BE2C (cell line): ENCODE measurements at regions not wholly inside any gene's neighbourhood (a gene's known extent, or its start where the extent isn't known, plus 50 kb on each side); places are given as distances from the start of the nearest gene placed in this dataset.

Source experiments
- DNase-seq: peaks from one replicate; pipeline ENCODE4 v3.0.0-alpha.2; 2020
- H3K27me3 ChIP-seq: fragments of 250-450 bp; sonication (Bioruptor Pico); 2 replicates; pipeline ENCODE4 v1.5.1; 2020; ENCODE audit warnings: mild to moderate bottlenecking
- H3K36me3 ChIP-seq: fragments of 250-450 bp; sonication (Bioruptor Pico); 2 replicates; pipeline ENCODE4 v1.5.1; 2020; ENCODE audit warnings: mild to moderate bottlenecking
- H3K4me1 ChIP-seq: fragments of 250-450 bp; sonication (Bioruptor Pico); 2 replicates; pipeline ENCODE4 v1.5.1; 2020
- H3K4me3 ChIP-seq: 2 replicates; pipeline ENCODE4 v1.5.1; 2011; ENCODE audit warnings: low read depth, low read length
- H3K9me3 ChIP-seq: fragments of 250-450 bp; sonication (Bioruptor Pico); 2 replicates; pipeline ENCODE4 v1.5.1; 2020
- CTCF ChIP-seq: IDR thresholded peaks from 2 replicates; pipeline ENCODE4 v1.5.1; 2012; ENCODE audit warnings: mild to moderate bottlenecking, low read depth, low read length

DNA sequence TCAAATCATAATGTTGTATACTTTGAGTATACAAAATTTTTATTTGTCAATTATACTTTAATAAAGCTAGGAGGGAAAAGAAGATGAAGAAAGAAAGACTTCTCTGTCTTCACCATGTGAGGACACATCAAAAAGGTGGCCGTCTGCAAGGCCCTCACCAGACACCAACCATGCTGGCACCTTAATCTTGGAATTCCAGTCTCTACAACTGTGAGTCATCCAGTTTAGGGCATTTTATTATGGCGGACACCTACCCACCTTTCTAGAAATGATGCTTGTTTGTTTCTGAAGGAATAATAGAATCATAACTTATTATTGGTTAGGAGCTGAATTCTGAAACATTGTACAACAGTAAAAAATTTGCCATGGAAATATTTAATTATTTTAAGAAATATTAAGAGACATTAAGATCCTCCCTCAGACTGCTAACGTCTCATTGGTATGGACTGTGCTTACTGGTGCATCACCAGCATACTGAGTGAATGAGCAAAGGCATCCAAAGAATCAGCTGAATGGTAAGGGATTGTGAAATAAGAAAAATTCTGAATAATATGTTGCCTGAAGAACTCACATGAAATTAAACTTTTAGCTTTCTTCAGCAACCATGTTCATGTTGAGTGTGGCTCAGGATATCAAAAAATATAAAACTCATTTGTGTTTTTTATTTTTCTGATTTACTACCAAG is 536.6 kb downstream of the HTR7 start:
- Histone ChIP-seq H3K27me3 (no peaks in the 10 kb centered on the region), H3K9me3 (no peaks in the 10 kb centered on the region), H3K4me1 (no peaks in the 10 kb centered on the region), H3K4me3 (no peak overlapping the region), H3K36me3 (no peaks in the 10 kb centered on the region)
- TF ChIP-seq CTCF: no peak
- no peak for DNase-seq

DNA sequence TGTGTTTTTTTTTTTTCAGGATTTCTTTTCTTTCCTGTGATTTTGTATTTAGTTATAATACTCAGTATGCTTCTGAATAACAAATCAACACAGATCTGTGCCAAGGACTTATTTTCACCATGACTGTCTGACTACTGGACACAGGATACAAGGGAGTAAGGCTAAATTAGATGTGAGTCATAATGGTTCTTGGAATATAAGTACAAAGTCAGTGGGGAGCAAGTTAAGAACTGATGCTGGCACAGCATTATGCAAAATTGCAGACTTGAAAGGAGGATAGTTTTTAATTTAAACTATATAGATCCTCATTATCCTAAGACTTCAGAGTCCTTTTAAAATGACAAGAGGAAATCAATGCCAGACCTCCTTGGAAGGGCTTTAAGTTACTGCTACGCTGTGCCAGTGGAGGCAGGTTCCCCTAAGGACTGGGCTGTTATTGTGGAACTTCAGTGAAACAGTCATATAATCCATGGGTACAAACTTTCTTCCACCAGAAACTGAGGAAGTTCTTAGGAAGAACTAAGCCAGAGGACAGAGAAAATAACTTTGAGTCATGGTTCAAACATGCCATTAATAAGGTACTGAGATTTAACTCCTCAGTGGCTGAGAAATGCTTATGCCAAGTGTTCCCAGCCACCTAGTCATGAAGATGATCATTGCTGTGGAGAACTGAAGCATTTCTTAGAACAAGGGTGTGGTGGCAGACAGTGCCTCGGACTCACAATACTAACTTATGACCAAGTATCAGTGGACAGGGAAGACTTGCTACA is 531.2 kb downstream of the HTR7 start:
- Histone ChIP-seq H3K9me3 (no peaks in the 10 kb centered on the region), H3K36me3 (no peaks in the 10 kb centered on the region), H3K4me1 (no peaks in the 10 kb centered on the region), H3K4me3 (no peak overlapping the region), H3K27me3 (no peaks in the 10 kb centered on the region)
- TF ChIP-seq CTCF: no peak
- no peak for DNase-seq

- H3K4me1 ChIP-seq: no peaks in the 10 kb centered on the region
- no peak for DNase-seq
- no peak overlapping the region for H3K4me3 ChIP-seq
- H3K9me3 ChIP-seq: no peaks in the 10 kb centered on the region
- TF ChIP-seq CTCF: no peak
- no peaks in the 10 kb centered on the region for H3K36me3 ChIP-seq
- no peaks in the 10 kb centered on the region for H3K27me3 ChIP-seq
Measured at GRCh38 chr10:90327611-90328010, 530.2 kb downstream of the HTR7 start.

DNA sequence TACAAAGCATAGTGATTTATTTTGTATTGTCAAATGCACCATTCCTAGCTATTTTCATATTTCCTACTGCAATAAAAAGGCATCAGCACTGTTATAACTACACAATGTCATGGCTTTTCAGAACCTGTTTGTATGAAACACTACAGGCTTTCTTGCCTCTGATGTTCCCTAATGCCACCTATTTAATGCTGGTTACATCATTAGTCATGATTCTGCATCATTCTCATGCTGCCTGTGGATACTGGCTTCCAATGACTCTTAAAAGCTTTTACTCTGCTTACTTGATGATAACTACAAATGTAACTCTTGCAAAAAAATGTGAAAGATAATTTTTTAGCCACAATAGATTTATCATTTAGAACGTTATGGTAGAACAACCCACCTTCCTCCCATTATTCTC is 529.4 kb downstream of the HTR7 start:
- Histone ChIP-seq H3K4me1 (no peaks in the 10 kb centered on the region), H3K27me3 (no peaks in the 10 kb centered on the region), H3K9me3 (no peaks in the 10 kb centered on the region), H3K4me3 (no peak overlapping the region), H3K36me3 (no peaks in the 10 kb centered on the region)
- no peak for TF ChIP-seq CTCF
- no peak for DNase-seq

GRCh38 chr10:90328896-90329295 is 528.9 kb downstream of the HTR7 start:
- H3K36me3 ChIP-seq: no peaks in the 10 kb centered on the region
- no peak for DNase-seq
- H3K9me3 ChIP-seq: no peaks in the 10 kb centered on the region
- no peaks in the 10 kb centered on the region for H3K27me3 ChIP-seq
- H3K4me1 ChIP-seq: no peaks in the 10 kb centered on the region
- no peak overlapping the region for H3K4me3 ChIP-seq
- no peak for TF ChIP-seq CTCF

GRCh38 chr10:90337316-90337715 is 520.5 kb downstream of the HTR7 start:
- no peaks in the 10 kb centered on the region for H3K27me3 ChIP-seq
- H3K4me3 ChIP-seq: no peak overlapping the region
- TF ChIP-seq CTCF: no peak
- no peak for DNase-seq
- H3K36me3 ChIP-seq: no peaks in the 10 kb centered on the region
- no peaks in the 10 kb centered on the region for H3K9me3 ChIP-seq
- H3K4me1 ChIP-seq: no peaks in the 10 kb centered on the region
